ENCODE measurements at regions not wholly inside any gene's neighbourhood (a gene's known extent, or its start where the extent isn't known, plus 50 kb on each side); places are given as distances from the start of the nearest gene placed in this dataset.

DNA sequence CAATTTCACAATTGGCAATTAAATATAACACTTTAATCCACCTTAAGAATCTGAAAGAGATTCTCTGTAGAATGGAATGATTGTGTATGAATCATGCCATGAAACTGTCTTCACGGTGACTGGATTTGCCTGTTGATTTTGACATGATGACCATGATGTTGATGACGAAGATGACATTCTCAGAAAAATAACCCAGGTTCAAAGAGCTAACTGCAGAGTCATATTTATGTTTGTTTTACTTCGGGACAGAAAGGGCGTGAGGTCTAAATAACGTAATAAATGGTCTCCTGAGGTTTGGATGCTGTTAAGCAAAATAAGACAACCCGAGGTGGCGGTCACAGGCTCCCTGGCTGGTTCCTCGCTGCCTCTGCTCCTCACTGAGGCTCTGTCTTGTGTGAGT, 532.0 kb downstream of the TMEM121 start (continued):
- no peak for TF ChIP-seq ASH2L (IDR thresholded peaks at IDR 0.05; ENCODE audit: low read length)
- TF ChIP-seq NANOG (IDR thresholded peaks at IDR 0.05; ENCODE audit: insufficient read depth, low read depth, low read length, poor library complexity, severe bottlenecking), result no peak
- no peak for TF ChIP-seq PHF8 (conservative IDR thresholded peaks at IDR 0.05; ENCODE audit: low read depth, low read length)
- no peak for TF ChIP-seq CHD1 (IDR thresholded peaks at IDR 0.05; ENCODE audit: low read depth, low read length)

Data from H1 (cell line).